HEK293T (cell line): ENCODE measurements at regions not wholly inside any gene's neighbourhood (a gene's known extent, or its start where the extent isn't known, plus 50 kb on each side); places are given as distances from the start of the nearest gene placed in this dataset.

ENCODE experiments used
- CTCF ChIA-PET: fragments of 350-600 bp; formaldehyde crosslinking; extraction: SDS; loops from one replicate; lab custom pipeline; 2021; ENCODE audit warnings: antibody characterized with exemption, inconsistent platforms; lab: Yijun Ruan, JAX
- POLR2A ChIA-PET: fragments of 350-600 bp; formaldehyde crosslinking; extraction: SDS; loops from one replicate; lab custom pipeline; 2020; ENCODE audit warnings: antibody characterized with exemption, inconsistent platforms; lab: Yijun Ruan, JAX
- DNase-seq: peaks from one replicate; pipeline ENCODE4 v3.0.0; 2012; ENCODE audit warnings: mixed read lengths; ENCODE audit errors: extremely low spot score
- ARNT ChIP-seq: fragments of 450-650 bp; IDR thresholded peaks from 2 replicates; pipeline ENCODE4 v1.6.1; 2017; ENCODE audit warnings: mild to moderate bottlenecking
- BHLHE40 ChIP-seq: fragments of 450-650 bp; IDR thresholded peaks from 2 replicates; pipeline ENCODE4 v1.6.1; 2016; ENCODE audit warnings: mild to moderate bottlenecking, moderate library complexity, borderline replicate concordance
- CTBP1 ChIP-seq: fragments of 450-650 bp; IDR thresholded peaks from 2 replicates; pipeline ENCODE4 v1.6.1; 2016; ENCODE audit warnings: borderline replicate concordance
- ELF4 ChIP-seq: fragments of 450-650 bp; IDR thresholded peaks from 2 replicates; pipeline ENCODE4 v1.6.1; 2017; ENCODE audit warnings: antibody characterized with exemption
- FOXA1 ChIP-seq: fragments of 450-650 bp; IDR thresholded peaks from 2 replicates; pipeline ENCODE4 v1.6.1; 2016; ENCODE audit warnings: mild to moderate bottlenecking
- FOXK2 ChIP-seq: fragments of 450-650 bp; IDR thresholded peaks from 2 replicates; pipeline ENCODE4 v1.6.1; 2016; ENCODE audit warnings: mild to moderate bottlenecking
- FOXM1 ChIP-seq: fragments of 450-650 bp; IDR thresholded peaks from 2 replicates; pipeline ENCODE4 v1.6.1; 2017; ENCODE audit warnings: mild to moderate bottlenecking, borderline replicate concordance
- HDGF ChIP-seq: fragments of 450-650 bp; IDR thresholded peaks from 2 replicates; pipeline ENCODE4 v1.6.1; 2017; ENCODE audit warnings: antibody characterized with exemption, borderline replicate concordance
- L3MBTL2 ChIP-seq: fragments of 450-650 bp; conservative IDR thresholded peaks from 2 replicates; pipeline ENCODE4 v1.6.1; 2016; ENCODE audit warnings: mild to moderate bottlenecking
- LEF1 ChIP-seq: fragments of 450-650 bp; IDR thresholded peaks from 2 replicates; pipeline ENCODE4 v1.6.1; 2017; ENCODE audit warnings: mild to moderate bottlenecking, borderline replicate concordance
- NFRKB ChIP-seq: fragments of 450-650 bp; IDR thresholded peaks from 2 replicates; pipeline ENCODE4 v1.6.1; 2016; ENCODE audit warnings: mild to moderate bottlenecking, moderate library complexity
- SP1 ChIP-seq: fragments of 450-650 bp; IDR thresholded peaks from 2 replicates; pipeline ENCODE4 v1.6.1; 2017
- SUZ12 ChIP-seq: fragments of 450-650 bp; IDR thresholded peaks from 2 replicates; pipeline ENCODE4 v1.6.1; 2016; ENCODE audit warnings: mild to moderate bottlenecking
- TARDBP ChIP-seq: fragments of 450-650 bp; IDR thresholded peaks from 2 replicates; pipeline ENCODE4 v1.6.1; 2016
- ZNF384 ChIP-seq: fragments of 450-650 bp; IDR thresholded peaks from 2 replicates; pipeline ENCODE4 v1.6.1; 2016
- TF ChIP-seq, protein P1 (sequence below): fragments of 450-650 bp; IDR thresholded peaks from 2 replicates; pipeline ENCODE4 v1.6.1; 2016

DNA sequence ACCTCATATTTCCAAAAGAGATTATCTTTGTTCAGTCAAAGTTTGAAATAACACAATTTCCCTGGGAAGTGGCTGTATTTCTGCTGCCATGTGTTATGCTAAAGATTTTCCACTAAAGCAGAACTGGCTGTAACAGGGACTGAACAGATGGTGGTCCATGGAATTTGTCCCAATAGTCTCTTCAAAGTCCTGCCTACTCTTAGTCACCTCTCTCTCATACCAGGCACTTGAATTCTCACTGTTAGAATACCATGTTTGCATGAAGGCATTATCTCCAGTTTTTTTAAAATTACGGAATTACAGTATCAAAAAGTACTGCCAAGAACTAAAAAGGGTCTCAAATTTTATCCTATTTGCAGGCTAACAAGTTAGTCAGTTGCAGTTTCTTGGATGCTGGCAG is 105.0 kb upstream of the HDDC2 start:
- CTCF ChIA-PET: no interaction called here
- POLR2A ChIA-PET: no interaction called here
- DNase-seq: no peak
- TF ChIP-seq FOXA1 (no peak), SUZ12 (no peak), HDGF (no peak), NFRKB (no peak), SP1 (no peak), CTBP1 (no peak), ARNT (no peak)
- TF ChIP-seq, protein P1, sequence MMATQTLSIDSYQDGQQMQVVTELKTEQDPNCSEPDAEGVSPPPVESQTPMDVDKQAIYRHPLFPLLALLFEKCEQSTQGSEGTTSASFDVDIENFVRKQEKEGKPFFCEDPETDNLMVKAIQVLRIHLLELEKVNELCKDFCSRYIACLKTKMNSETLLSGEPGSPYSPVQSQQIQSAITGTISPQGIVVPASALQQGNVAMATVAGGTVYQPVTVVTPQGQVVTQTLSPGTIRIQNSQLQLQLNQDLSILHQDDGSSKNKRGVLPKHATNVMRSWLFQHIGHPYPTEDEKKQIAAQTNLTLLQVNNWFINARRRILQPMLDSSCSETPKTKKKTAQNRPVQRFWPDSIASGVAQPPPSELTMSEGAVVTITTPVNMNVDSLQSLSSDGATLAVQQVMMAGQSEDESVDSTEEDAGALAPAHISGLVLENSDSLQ: no peak

- ChIA-PET POLR2A (no interaction called here), CTCF (interaction anchor here (0.6 kb wide), 1 partner anchor 91 kb away, joined by 10 read pairs; no protein-coding TSS in a partner anchor)
- TF ChIP-seq FOXA1 (no peak), CTBP1 (no peak), SUZ12 (no peak), SP1 (no peak), L3MBTL2 (no peak), FOXM1 (no peak), ARNT (no peak), FOXK2 (no peak), BHLHE40 (no peak), LEF1 (no peak), NFRKB (no peak), ELF4 (no peak)
- TF ChIP-seq, protein P1: no peak
- no peak for DNase-seq
Observed at GRCh38 chr6:125414507-125414906, 112.7 kb upstream of the HDDC2 start.

DNA sequence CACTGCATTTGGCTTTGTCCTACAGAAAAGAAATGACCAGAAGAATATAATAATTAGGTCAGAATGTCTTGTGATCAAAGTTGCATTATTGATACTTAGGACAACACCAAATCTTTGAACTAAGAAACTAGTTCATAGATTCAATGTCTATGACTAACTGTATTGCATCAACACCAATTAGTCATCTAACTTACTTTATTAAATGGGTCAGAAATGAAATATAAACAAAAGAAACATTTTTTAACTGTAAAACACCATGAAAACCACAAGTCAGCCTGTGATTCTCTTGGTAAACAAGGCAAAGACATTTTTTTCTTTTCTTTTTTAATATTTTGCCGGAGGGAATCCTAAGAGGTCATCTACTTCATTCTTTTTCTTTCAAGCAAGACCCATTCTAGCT is 114.1 kb upstream of the HDDC2 start:
- ChIA-PET CTCF (no interaction called here), POLR2A (no interaction called here)
- no peak for TF ChIP-seq SP1
- no peak for DNase-seq

GRCh38 chr6:125421836-125422235 is 120.1 kb upstream of the HDDC2 start:
- POLR2A ChIA-PET: interaction anchor here (0.6 to 0.9 kb wide), 2 partner anchors 11 to 105 kb away, joined by 4 read pairs; no protein-coding TSS in a partner anchor
- DNase-seq: peak; percentile 61

DNA sequence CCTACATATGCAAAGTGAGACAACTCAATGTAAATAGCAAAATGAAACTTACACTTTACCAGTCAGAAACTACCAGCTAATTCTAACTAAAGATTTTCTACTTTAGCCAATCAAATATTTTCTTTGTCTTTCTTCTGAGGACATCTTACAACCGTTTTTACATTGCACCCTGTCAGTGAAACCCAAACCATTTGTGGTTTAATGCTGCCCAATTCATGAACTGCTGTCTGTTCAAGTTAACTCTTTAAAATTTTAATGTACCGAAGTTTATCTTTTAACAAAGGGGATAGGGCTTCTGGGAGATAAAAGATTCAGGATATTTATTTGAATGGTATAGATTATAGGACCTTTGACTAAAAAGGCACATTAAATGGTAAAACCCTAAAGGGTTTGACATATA is 121.3 kb upstream of the HDDC2 start:
- ChIA-PET CTCF (interaction anchor here (0.5 kb wide), 1 partner anchor 141 kb away, joined by 4 read pairs; no protein-coding TSS in a partner anchor), POLR2A (no interaction called here)
- no peak for DNase-seq
- TF ChIP-seq ZNF384 (no peak), FOXA1 (no peak), NFRKB (no peak), FOXM1 (no peak), FOXK2 (no peak), LEF1 (no peak)
- TF ChIP-seq, protein P1: no peak

More at GRCh38 chr6:125421836-125422235, 120.1 kb upstream of the HDDC2 start:
- TF ChIP-seq L3MBTL2 (no peak), TARDBP (no peak), NFRKB (no peak), ELF4 (no peak)
- CTCF ChIA-PET: interaction anchor here (0.6 to 0.7 kb wide), 2 partner anchors 20 to 369 kb away, joined by 3 read pairs; partner anchors contain the start of gene NCOA7

DNA sequence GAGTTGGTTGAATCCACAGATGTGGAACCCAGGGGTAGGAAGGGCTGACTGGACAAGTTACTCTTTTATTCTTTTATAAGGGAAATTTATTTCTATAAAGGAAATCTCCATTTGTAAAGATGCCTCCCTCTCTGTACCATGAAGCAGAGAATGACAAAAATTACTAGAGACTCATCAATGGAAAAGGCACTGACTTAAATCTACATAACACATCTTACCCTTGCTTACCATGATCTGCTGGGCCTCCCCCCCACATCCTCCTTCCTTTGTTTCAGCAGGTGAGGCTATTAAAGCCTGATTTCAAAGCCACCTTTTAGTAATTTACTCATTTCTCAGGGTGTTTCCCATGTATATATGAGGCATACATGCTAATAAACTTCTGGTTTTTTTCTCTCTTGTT is 130.2 kb upstream of the HDDC2 start:
- DNase-seq: no peak
- TF ChIP-seq NFRKB (no peak), SP1 (no peak)
- CTCF ChIA-PET: no interaction called here
- POLR2A ChIA-PET: no interaction called here

DNA sequence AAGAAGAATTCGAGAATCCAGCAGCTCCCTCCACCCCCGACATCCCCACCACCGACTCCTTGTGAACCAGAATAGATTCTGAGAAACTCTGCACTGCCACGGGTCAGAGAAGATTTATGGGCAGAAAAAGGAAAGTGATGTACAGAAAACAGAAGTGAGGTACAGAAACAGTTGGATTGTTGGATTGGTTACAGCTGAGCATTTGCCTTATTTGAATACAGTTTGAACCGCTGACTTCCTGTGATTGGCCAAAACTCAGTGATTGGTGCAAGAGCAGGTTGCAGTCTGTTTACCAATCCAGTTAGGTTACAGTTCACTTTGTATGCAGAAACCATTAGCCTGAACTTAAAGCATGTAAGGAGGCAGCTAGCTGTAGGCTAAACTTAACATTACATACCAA is 131.2 kb upstream of the HDDC2 start:
- no peak for DNase-seq
- CTCF ChIA-PET: interaction anchor here (0.6 kb wide), 1 partner anchor 104 kb away, joined by 3 read pairs; no protein-coding TSS in a partner anchor
- TF ChIP-seq FOXK2: no peak
- TF ChIP-seq SP1: no peak
- no peak for TF ChIP-seq SUZ12
- no peak for TF ChIP-seq HDGF
- TF ChIP-seq NFRKB: no peak
- TF ChIP-seq ELF4: no peak
- POLR2A ChIA-PET: interaction anchor here (1.0 kb wide), 1 partner anchor 11 kb away, joined by 4 read pairs; no protein-coding TSS in a partner anchor

GRCh38 chr6:125434760-125435159 is 133.0 kb upstream of the HDDC2 start:
- CTCF ChIA-PET: no interaction called here
- POLR2A ChIA-PET: no interaction called here

More at GRCh38 chr6:125434760-125435159, 133.0 kb upstream of the HDDC2 start:
- TF ChIP-seq BHLHE40 (no peak), LEF1 (no peak), FOXM1 (no peak), TARDBP (no peak)
- no peak for DNase-seq
